NB4 (cell line): ENCODE measurements at regions not wholly inside any gene's neighbourhood (a gene's known extent, or its start where the extent isn't known, plus 50 kb on each side); places are given as distances from the start of the nearest gene placed in this dataset.
A peak's percentile ranks its signal among the peaks of the same experiment; 100 is the strongest.

ENCODE experiments used
- DNase-seq: peaks from one replicate; pipeline ENCODE4 v3.0.0; 2010; ENCODE audit warnings: low read depth
- H3K4me3 ChIP-seq: one replicate; pipeline ENCODE4 v1.5.1; 2011; ENCODE audit warnings: mild to moderate bottlenecking, low read depth, low read length, moderate library complexity
- CTCF ChIP-seq: IDR thresholded peaks from one replicate; pipeline ENCODE4 v1.5.1; 2012; ENCODE audit warnings: low read depth, low read length
- MAX ChIP-seq: IDR thresholded peaks from 2 replicates; pipeline ENCODE4 v1.6.1; 2011; ENCODE audit warnings: low read depth, low read length
- MYC ChIP-seq: IDR thresholded peaks from 2 replicates; pipeline ENCODE4 v1.6.1; 2011; ENCODE audit warnings: low read depth, low read length
- POLR2A ChIP-seq: IDR thresholded peaks from 2 replicates; pipeline ENCODE4 v1.6.1; 2011; ENCODE audit warnings: mild to moderate bottlenecking; ENCODE audit not compliant: insufficient read length; ENCODE audit errors: extremely low read depth

- DNase-seq, result no peak
- TF ChIP-seq POLR2A (no peak), MAX (no peak), MYC (no peak), CTCF (no peak)
- no peak overlapping the region for H3K4me3 ChIP-seq
Observed at GRCh38 chr2:145185696-145186095, 665.8 kb upstream of the ZEB2 start.

- peak; percentile 45 for DNase-seq
- TF ChIP-seq POLR2A (no peak), MAX (no peak), CTCF (no peak), MYC (no peak)
- no peak overlapping the region for H3K4me3 ChIP-seq
Observed at GRCh38 chr2:145184741-145185651, 665.1 kb upstream of the ZEB2 start.

- H3K4me3 ChIP-seq, result no peak overlapping the region
- TF ChIP-seq MAX (no peak), MYC (no peak), POLR2A (no peak), CTCF (no peak)
- DNase-seq, result no peak
Observed at GRCh38 chr2:145169285-145169684, 649.4 kb upstream of the ZEB2 start.

GRCh38 chr2:145168091-145168490, 648.2 kb upstream of the ZEB2 start:
- TF ChIP-seq CTCF (no peak), MAX (no peak), MYC (no peak)
- DNase-seq, result no peak
- no peak overlapping the region for H3K4me3 ChIP-seq

GRCh38 chr2:145166731-145167302, 646.9 kb upstream of the ZEB2 start:
- H3K4me3 ChIP-seq, result no peak overlapping the region
- no peak for TF ChIP-seq MAX
- TF ChIP-seq CTCF, result no peak
- no peak for TF ChIP-seq MYC
- TF ChIP-seq POLR2A, result no peak
- no peak for DNase-seq
